ENCODE measurements at regions not wholly inside any gene's neighbourhood (a gene's known extent, or its start where the extent isn't known, plus 50 kb on each side); places are given as distances from the start of the nearest gene placed in this dataset.

DNA sequence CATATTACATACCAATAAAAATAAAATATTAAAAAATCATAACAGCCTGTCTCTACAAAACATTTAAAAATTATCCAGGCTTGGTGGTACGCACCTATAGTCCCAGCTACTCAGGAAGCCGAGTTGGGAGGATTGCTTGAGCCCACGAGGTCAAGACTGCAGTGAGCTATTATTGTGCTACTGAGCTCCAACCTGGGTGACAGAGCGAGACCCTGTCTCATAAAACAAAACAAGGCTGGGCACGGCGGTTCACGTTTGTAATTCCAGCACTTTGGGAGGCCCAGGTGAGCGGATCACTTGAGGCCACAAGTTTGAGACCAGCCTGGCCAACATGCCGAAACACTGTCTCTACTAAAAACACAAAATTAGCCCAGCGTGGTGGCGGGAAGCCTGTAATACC, 52.2 kb upstream of the LSM14A start:
- no peak for TF ChIP-seq EZH2 (IDR thresholded peaks at IDR 0.05)
- TF ChIP-seq POLR2AphosphoS5 (IDR thresholded peaks at IDR 0.05; ENCODE audit: borderline replicate concordance, low read depth, low read length), result no peak
- TF ChIP-seq FOXP2 (optimal IDR thresholded peaks at IDR 0.05; ENCODE audit: control extremely low read depth, extremely low read length, insufficient read depth), result no peak
